BJ (cell line): ENCODE measurements at regions not wholly inside any gene's neighbourhood (a gene's known extent, or its start where the extent isn't known, plus 50 kb on each side); places are given as distances from the start of the nearest gene placed in this dataset.

Source experiments
- CTCF ChIA-PET: fragments of 350-600 bp; formaldehyde crosslinking; extraction: SDS; loops from one replicate; lab custom pipeline; 2021; ENCODE audit warnings: antibody characterized with exemption, inconsistent platforms; lab: Yijun Ruan, JAX
- POLR2A ChIA-PET: fragments of 300-600 bp; sonication (Branson Sonifier 250); formaldehyde crosslinking; extraction: SDS; loops from one replicate; lab custom pipeline; 2021; ENCODE audit warnings: antibody characterized with exemption; lab: Charles Lee
- DNase-seq: peaks from one replicate; pipeline ENCODE4 v3.0.0-alpha.2; 2011; ENCODE audit warnings: low read depth
- H3K27me3 ChIP-seq: 2 replicates; pipeline ENCODE4 v1.6.0; 2011; ENCODE audit warnings: low read length; ENCODE audit not compliant: control insufficient read depth, insufficient read depth
- H3K36me3 ChIP-seq: 2 replicates; pipeline ENCODE4 v1.5.1; 2011; ENCODE audit warnings: low read length; ENCODE audit not compliant: control insufficient read depth, insufficient read depth
- H3K4me3 ChIP-seq: 2 replicates; pipeline ENCODE4 v1.5.1; 2011; ENCODE audit warnings: low read depth, mild to moderate bottlenecking, control low read depth, low read length
- TF ChIP-seq, protein P1 (sequence below): IDR thresholded peaks from 2 replicates; pipeline ENCODE4 v1.5.1; 2011; ENCODE audit warnings: low read depth, mild to moderate bottlenecking, control low read depth, inconsistent platforms, low read length, moderate library complexity; ENCODE audit not compliant: insufficient read depth

GRCh38 chr18:66833646-66834045, 229.8 kb upstream of the CDH19 start:
- no peaks in the 10 kb centered on the region for H3K27me3 ChIP-seq
- ChIA-PET CTCF (no interaction called here), POLR2A (no interaction called here)
- H3K4me3 ChIP-seq: no peak overlapping the region
- H3K36me3 ChIP-seq: no peaks in the 10 kb centered on the region
- no peak for DNase-seq
- TF ChIP-seq, protein P1, sequence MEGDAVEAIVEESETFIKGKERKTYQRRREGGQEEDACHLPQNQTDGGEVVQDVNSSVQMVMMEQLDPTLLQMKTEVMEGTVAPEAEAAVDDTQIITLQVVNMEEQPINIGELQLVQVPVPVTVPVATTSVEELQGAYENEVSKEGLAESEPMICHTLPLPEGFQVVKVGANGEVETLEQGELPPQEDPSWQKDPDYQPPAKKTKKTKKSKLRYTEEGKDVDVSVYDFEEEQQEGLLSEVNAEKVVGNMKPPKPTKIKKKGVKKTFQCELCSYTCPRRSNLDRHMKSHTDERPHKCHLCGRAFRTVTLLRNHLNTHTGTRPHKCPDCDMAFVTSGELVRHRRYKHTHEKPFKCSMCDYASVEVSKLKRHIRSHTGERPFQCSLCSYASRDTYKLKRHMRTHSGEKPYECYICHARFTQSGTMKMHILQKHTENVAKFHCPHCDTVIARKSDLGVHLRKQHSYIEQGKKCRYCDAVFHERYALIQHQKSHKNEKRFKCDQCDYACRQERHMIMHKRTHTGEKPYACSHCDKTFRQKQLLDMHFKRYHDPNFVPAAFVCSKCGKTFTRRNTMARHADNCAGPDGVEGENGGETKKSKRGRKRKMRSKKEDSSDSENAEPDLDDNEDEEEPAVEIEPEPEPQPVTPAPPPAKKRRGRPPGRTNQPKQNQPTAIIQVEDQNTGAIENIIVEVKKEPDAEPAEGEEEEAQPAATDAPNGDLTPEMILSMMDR: no peak

DNA sequence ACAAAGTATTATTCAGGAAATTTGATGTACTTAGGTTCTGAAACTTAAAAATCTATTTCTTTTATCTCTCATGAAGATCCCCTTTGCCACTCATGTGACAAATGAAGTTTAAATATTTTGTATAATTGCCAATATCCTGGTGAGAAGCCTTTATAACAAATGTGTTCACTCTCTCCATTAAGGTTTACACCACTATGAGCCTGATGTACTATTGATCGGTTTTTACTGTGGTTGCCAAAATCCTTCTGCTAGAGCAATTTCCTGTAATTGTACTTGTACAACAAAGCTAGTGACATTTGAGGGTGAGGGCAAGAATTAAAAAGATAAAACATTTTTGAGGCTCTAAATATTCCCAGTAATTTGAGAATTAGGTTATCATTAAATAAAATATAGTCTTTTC, 222.3 kb upstream of the CDH19 start:
- POLR2A ChIA-PET: no interaction called here
- no peak for DNase-seq
- TF ChIP-seq, protein P1: no peak
- no peak overlapping the region for H3K4me3 ChIP-seq
- H3K36me3 ChIP-seq: no peaks in the 10 kb centered on the region
- H3K27me3 ChIP-seq: no peaks in the 10 kb centered on the region
- CTCF ChIA-PET: no interaction called here

DNA sequence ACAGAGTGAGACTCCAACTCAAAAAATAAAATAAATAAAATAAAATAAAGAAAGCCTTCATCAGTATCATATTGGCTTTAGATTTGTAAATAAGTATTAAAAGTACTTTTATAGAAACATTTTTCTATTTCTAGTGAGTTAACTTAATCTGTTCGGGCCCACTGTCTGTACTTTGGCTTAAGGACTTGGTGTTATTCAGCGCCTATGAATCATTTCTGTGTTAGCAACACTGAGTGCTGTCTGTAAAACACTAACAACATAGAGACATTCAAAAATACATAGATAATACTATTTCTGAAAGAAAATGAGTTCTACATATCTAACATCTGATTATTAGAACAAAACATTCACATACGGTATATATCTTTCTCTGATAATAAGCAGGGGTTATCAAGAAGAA, 221.5 kb upstream of the CDH19 start:
- POLR2A ChIA-PET: no interaction called here
- TF ChIP-seq, protein P1: no peak
- DNase-seq: no peak
- no peaks in the 10 kb centered on the region for H3K27me3 ChIP-seq
- CTCF ChIA-PET: no interaction called here
- no peaks in the 10 kb centered on the region for H3K36me3 ChIP-seq
- no peak overlapping the region for H3K4me3 ChIP-seq

DNA sequence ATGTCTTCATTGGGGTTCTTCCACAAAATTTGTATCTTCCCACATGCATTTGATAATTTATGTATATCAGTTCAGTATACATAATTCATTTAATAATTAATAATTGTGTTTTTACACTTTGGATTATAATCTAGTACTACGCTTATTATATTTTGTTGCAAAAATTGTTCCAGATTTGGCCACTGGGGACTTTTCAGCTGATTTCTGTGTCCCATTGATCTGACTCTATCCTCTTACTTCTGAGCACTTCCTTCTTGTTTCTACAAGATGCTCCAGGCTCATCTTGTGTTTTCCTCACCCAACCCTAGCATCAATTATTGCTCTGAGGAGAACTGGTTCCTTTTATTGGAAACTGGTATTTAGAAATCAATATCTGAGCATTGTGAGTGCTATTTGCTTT, 215.3 kb upstream of the CDH19 start:
- TF ChIP-seq, protein P1: no peak
- Histone ChIP-seq H3K36me3 (no peaks in the 10 kb centered on the region), H3K27me3 (no peaks in the 10 kb centered on the region), H3K4me3 (no peak overlapping the region)
- no peak for DNase-seq
- POLR2A ChIA-PET: no interaction called here
- CTCF ChIA-PET: no interaction called here

DNA sequence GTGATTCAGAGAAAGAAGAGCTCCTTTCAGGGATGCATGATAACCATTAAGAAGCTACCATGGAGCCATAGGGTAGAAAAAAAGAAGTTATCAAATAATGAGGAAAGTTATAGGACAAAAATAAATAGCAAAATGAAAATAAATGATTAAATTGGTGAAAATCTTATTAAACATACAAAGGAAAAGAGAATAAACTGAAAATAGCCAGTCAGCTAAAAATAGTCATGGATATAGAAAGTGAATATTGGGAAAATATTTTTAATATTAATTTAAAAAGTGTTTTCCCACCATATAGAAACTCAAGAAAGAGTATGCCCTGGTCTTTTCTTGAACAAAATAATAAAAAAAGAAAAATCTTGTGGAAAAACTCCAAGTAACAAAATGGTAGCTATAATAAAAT, 209.2 kb upstream of the CDH19 start:
- no peak overlapping the region for H3K4me3 ChIP-seq
- POLR2A ChIA-PET: no interaction called here
- DNase-seq: no peak
- H3K27me3 ChIP-seq: no peaks in the 10 kb centered on the region
- H3K36me3 ChIP-seq: no peaks in the 10 kb centered on the region
- TF ChIP-seq, protein P1: no peak
- CTCF ChIA-PET: no interaction called here
